Endodermal cell (in vitro differentiated cells): ENCODE measurements at regions not wholly inside any gene's neighbourhood (a gene's known extent, or its start where the extent isn't known, plus 50 kb on each side); places are given as distances from the start of the nearest gene placed in this dataset.
A peak's percentile ranks its signal among the peaks of the same experiment; 100 is the strongest.

ENCODE experiments used
- DNase-seq: peaks from one replicate; pipeline ENCODE4 v3.0.0-alpha.2; 2017
- H3K27ac ChIP-seq: 2 replicates; pipeline ENCODE4 v1.5.1; 2013; ENCODE audit warnings: mild to moderate bottlenecking, low read depth, low read length, moderate library complexity
- H3K27me3 ChIP-seq: 2 replicates; pipeline ENCODE4 v1.6.1; 2013; ENCODE audit warnings: mild to moderate bottlenecking, low read length, moderate library complexity; ENCODE audit not compliant: insufficient read depth, control insufficient read depth, poor library complexity, severe bottlenecking
- H3K36me3 ChIP-seq: 2 replicates; pipeline ENCODE4 v1.7.0; 2013; ENCODE audit warnings: mild to moderate bottlenecking, low read length, moderate library complexity; ENCODE audit not compliant: control insufficient read depth, insufficient read depth
- H3K4me1 ChIP-seq: one replicate; pipeline ENCODE4 v1.7.0; 2013; ENCODE audit warnings: low read length; ENCODE audit not compliant: control insufficient read depth, insufficient read depth
- H3K4me3 ChIP-seq: 2 replicates; pipeline ENCODE4 v1.5.1; 2013; ENCODE audit warnings: mild to moderate bottlenecking, low read length, moderate library complexity
- H3K9ac ChIP-seq: 2 replicates; pipeline ENCODE4 v1.6.1; 2013; ENCODE audit warnings: mild to moderate bottlenecking, low read length, moderate library complexity; ENCODE audit not compliant: poor library complexity, severe bottlenecking; ENCODE audit errors: extremely low read depth
- H3K9me3 ChIP-seq: 2 replicates; pipeline ENCODE4 v1.6.1; 2013; ENCODE audit warnings: mild to moderate bottlenecking, low read length, moderate library complexity; ENCODE audit not compliant: control insufficient read depth
- H3K27ac Mint-ChIP-seq: 2 replicates; pipeline ENCODE4 v1.8.0; 2020; ENCODE audit warnings: mixed read lengths
- H3K27me3 Mint-ChIP-seq: 2 replicates; pipeline ENCODE4 v1.8.0; 2021; ENCODE audit warnings: mild to moderate bottlenecking, mixed read lengths; ENCODE audit not compliant: insufficient read depth
- H3K36me3 Mint-ChIP-seq: 2 replicates; pipeline ENCODE4 v1.8.0; 2020; ENCODE audit warnings: low read depth, mixed read lengths
- H3K4me1 Mint-ChIP-seq: 2 replicates; pipeline ENCODE4 v1.8.0; 2020; ENCODE audit warnings: mixed read lengths
- H3K4me3 Mint-ChIP-seq: 2 replicates; pipeline ENCODE4 v1.8.0; 2020; ENCODE audit warnings: mild to moderate bottlenecking, moderate library complexity, mixed read lengths
- H3K9me3 Mint-ChIP-seq: 2 replicates; pipeline ENCODE4 v1.8.0; 2020; ENCODE audit warnings: mild to moderate bottlenecking, mixed read lengths
- WGBS, 2 experiments: methylation state at CpG; one replicate each; pipeline versions ENCODE4 v1.1.5 to v1.1.7; 2013; ENCODE audit warnings: missing lambda C conversion rate in 2 of 2, mixed read lengths in 1 of 2; ENCODE audit not compliant: insufficient coverage in 1 of 2, insufficient read length in 1 of 2; 5-methylcytosine and 5-hydroxymethylcytosine counted together
- TF ChIP-seq, protein P1 (sequence below): fragments of 200-600 bp; sonication (generic); conservative IDR thresholded peaks from 2 replicates; pipeline ENCODE4 v1.5.0; 2021; ENCODE audit warnings: antibody characterized with exemption, mild to moderate bottlenecking

DNA sequence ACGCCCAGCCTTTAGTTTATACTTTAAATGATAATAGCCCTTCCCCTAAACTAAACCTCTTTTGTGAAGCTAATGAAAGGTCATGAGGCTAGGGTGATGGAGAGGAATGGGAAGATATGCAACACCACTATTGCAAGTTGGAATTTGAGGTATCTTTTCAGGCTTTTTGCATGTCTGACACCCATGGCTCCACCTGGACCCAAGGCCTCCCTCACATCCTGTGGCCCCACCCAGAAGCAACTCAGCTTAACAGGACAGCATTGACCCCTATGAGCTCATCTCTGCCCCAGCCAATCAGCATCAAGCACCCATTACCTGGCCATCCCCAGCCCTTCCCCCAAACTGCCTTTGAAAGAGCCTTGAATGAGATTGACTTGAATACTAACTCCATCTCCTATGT is 674.2 kb upstream of the NRP1 start:
- WGBS, 2 experiments: 73% methylated on average over 1 of the region's 1 CpG; no CpG with 5 or more reads in 1 of the 2 experiments
- no peak overlapping the region for H3K27ac Mint-ChIP-seq

DNA sequence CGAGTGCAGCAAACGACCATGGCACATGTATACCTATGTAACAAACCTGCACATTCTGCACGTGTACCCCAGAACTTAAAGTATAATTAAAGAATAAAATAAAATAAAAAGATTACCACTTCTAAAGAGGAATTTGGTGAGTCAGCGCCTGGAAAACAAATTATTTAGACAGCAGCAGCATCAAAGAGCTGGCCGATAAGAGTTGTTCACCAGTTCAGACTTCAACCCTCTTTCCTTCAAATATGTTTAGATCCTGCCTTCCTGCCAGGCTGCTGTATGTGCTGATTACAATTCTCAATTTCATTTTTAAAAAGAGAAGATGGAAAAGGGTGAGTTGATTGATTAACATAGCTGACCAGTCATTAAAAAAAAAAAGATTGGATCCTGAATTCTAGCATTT is 672.0 kb upstream of the NRP1 start:
- no peak overlapping the region for H3K27ac Mint-ChIP-seq
- H3K9ac ChIP-seq: no peak overlapping the region
- H3K4me3 ChIP-seq: no peak overlapping the region
- no peaks in the 10 kb centered on the region for H3K36me3 ChIP-seq
- H3K36me3 Mint-ChIP-seq: peaks cover 4% of the 10 kb centered on the region
- TF ChIP-seq, protein P1, sequence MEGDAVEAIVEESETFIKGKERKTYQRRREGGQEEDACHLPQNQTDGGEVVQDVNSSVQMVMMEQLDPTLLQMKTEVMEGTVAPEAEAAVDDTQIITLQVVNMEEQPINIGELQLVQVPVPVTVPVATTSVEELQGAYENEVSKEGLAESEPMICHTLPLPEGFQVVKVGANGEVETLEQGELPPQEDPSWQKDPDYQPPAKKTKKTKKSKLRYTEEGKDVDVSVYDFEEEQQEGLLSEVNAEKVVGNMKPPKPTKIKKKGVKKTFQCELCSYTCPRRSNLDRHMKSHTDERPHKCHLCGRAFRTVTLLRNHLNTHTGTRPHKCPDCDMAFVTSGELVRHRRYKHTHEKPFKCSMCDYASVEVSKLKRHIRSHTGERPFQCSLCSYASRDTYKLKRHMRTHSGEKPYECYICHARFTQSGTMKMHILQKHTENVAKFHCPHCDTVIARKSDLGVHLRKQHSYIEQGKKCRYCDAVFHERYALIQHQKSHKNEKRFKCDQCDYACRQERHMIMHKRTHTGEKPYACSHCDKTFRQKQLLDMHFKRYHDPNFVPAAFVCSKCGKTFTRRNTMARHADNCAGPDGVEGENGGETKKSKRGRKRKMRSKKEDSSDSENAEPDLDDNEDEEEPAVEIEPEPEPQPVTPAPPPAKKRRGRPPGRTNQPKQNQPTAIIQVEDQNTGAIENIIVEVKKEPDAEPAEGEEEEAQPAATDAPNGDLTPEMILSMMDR: no peak
- peaks cover 12% of the 10 kb centered on the region for H3K4me1 Mint-ChIP-seq
- no peaks in the 10 kb centered on the region for H3K4me1 ChIP-seq
- no peaks in the 10 kb centered on the region for H3K27me3 ChIP-seq
- no peaks in the 10 kb centered on the region for H3K27me3 Mint-ChIP-seq
- H3K9me3 ChIP-seq: no peaks in the 10 kb centered on the region
- H3K27ac ChIP-seq: no peak overlapping the region
- WGBS, 2 experiments: 87% methylated on average over 2 of the region's 5 CpGs; no CpG with 5 or more reads in 1 of the 2 experiments
- H3K9me3 Mint-ChIP-seq: peaks cover 5% of the 10 kb centered on the region
- no peak overlapping the region for H3K4me3 Mint-ChIP-seq
- no peak for DNase-seq

More for the DNA sequence above, 674.2 kb upstream of the NRP1 start:
- peaks cover 4% of the 10 kb centered on the region for H3K36me3 Mint-ChIP-seq
- H3K4me3 ChIP-seq: no peak overlapping the region
- H3K27me3 ChIP-seq: no peaks in the 10 kb centered on the region
- DNase-seq: peak; percentile 89
- H3K4me1 ChIP-seq: no peaks in the 10 kb centered on the region
- H3K4me3 Mint-ChIP-seq: no peak overlapping the region
- H3K9ac ChIP-seq: no peak overlapping the region
- peaks cover 10% of the 10 kb centered on the region for H3K9me3 Mint-ChIP-seq
- no peaks in the 10 kb centered on the region for H3K27me3 Mint-ChIP-seq
- peaks cover 12% of the 10 kb centered on the region for H3K4me1 Mint-ChIP-seq
- H3K9me3 ChIP-seq: no peaks in the 10 kb centered on the region
- H3K36me3 ChIP-seq: no peaks in the 10 kb centered on the region
- TF ChIP-seq, protein P1: no peak
- H3K27ac ChIP-seq: no peak overlapping the region

DNA sequence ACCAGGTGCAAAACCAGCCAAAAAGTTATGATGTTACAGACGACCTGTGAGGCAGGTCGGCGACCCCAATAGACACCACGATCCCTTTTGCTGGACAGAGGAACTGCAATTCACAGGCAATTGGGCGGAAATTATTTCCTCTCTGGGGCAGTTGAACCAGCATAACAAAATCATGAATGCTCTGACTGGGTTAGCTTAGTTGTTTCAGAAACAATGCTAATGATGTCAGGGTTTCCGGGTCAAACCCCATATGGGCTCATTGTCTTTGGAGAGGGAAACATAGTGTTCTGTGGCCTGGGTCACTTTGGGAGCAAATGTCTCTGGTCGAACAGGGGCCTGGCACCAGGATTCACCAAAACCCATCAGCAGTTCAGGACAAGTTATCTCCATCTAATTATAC is 669.1 kb upstream of the NRP1 start:
- Histone ChIP-seq H3K27ac (no peak overlapping the region), H3K9ac (no peak overlapping the region), H3K9me3 (no peaks in the 10 kb centered on the region), H3K4me1 (no peaks in the 10 kb centered on the region), H3K36me3 (no peaks in the 10 kb centered on the region), H3K27me3 (no peaks in the 10 kb centered on the region), H3K4me3 (no peak overlapping the region)
- WGBS, 2 experiments: 79 to 91% methylated on average over 6 to 7 of the region's 7 CpGs
- peaks cover under 1% of the 10 kb centered on the region for H3K9me3 Mint-ChIP-seq
- no peak for DNase-seq
- TF ChIP-seq, protein P1: no peak
- no peak overlapping the region for H3K27ac Mint-ChIP-seq
- H3K27me3 Mint-ChIP-seq: no peaks in the 10 kb centered on the region
- no peak overlapping the region for H3K4me3 Mint-ChIP-seq
- H3K4me1 Mint-ChIP-seq: peaks cover 12% of the 10 kb centered on the region
- no peaks in the 10 kb centered on the region for H3K36me3 Mint-ChIP-seq
